ENCODE measurements at regions not wholly inside any gene's neighbourhood (a gene's known extent, or its start where the extent isn't known, plus 50 kb on each side); places are given as distances from the start of the nearest gene placed in this dataset.
"Not testable (repeated sequence)": the region's sequence is repeated elsewhere in the genome, so short reads cannot be mapped to it uniquely, and the experiment has no call there.

- Histone ChIP-seq H3K4me3 (no peak overlapping the region), H3K4me2 (no peak overlapping the region), H3K27me3 (no peaks in the 10 kb centered on the region), H3K36me3 (no peaks in the 10 kb centered on the region), H4K20me1 (no peaks in the 10 kb centered on the region), H3K9me3 (peaks cover 32% of the 10 kb centered on the region), H3K4me1 (peaks cover 3% of the 10 kb centered on the region), H3K27ac (no peak overlapping the region), H3K9ac (no peak overlapping the region)
- TF ChIP-seq Cebpa-rat (IDR thresholded peaks at IDR 0.05), result no peak
Observed at GRCh38 chr2:226295123-226295522, 504.5 kb downstream of the IRS1 start.

GRCh38 chr2:226291281-226291680 is 508.3 kb downstream of the IRS1 start:
- H3K27ac ChIP-seq, H3K4me1 ChIP-seq, H3K4me3 ChIP-seq, H4K20me1 ChIP-seq, H3K4me2 ChIP-seq, H3K27me3 ChIP-seq, H3K36me3 ChIP-seq, H3K9ac ChIP-seq: not testable (repeated sequence)
- peaks cover 32% of the 10 kb centered on the region for H3K9me3 ChIP-seq

GRCh38 chr2:226286916-226287315 is 512.7 kb downstream of the IRS1 start:
- H3K9ac ChIP-seq, result no peak overlapping the region
- no peaks in the 10 kb centered on the region for H3K27me3 ChIP-seq
- no peaks in the 10 kb centered on the region for H3K36me3 ChIP-seq
- H3K4me3 ChIP-seq, result no peak overlapping the region
- no peak overlapping the region for H3K27ac ChIP-seq
- peaks cover 8% of the 10 kb centered on the region; the same call in 1 of the 2 replicates for H3K4me1 ChIP-seq
- no peaks in the 10 kb centered on the region for H4K20me1 ChIP-seq
- no peak for TF ChIP-seq Cebpa-rat (IDR thresholded peaks at IDR 0.05)
- no peak overlapping the region for H3K4me2 ChIP-seq
- H3K9me3 ChIP-seq, result peaks cover 18% of the 10 kb centered on the region

- no peak for TF ChIP-seq Cebpa-rat (IDR thresholded peaks at IDR 0.05)
- Histone ChIP-seq H3K9me3 (no peaks in the 10 kb centered on the region), H3K4me2 (no peak overlapping the region), H3K27ac (no peak overlapping the region), H4K20me1 (no peaks in the 10 kb centered on the region), H3K36me3 (no peaks in the 10 kb centered on the region), H3K4me1 (peaks cover 8% of the 10 kb centered on the region; the same call in 1 of the 2 replicates), H3K9ac (no peak overlapping the region), H3K4me3 (no peak overlapping the region), H3K27me3 (no peaks in the 10 kb centered on the region)
Observed at GRCh38 chr2:226283796-226284195, 515.8 kb downstream of the IRS1 start.

GRCh38 chr2:226282151-226282550 is 517.5 kb downstream of the IRS1 start:
- H3K4me2 ChIP-seq, result no peak overlapping the region
- H3K27ac ChIP-seq, result no peak overlapping the region
- no peaks in the 10 kb centered on the region for H3K27me3 ChIP-seq
- H3K36me3 ChIP-seq, result no peaks in the 10 kb centered on the region
- no peaks in the 10 kb centered on the region for H3K9me3 ChIP-seq
- TF ChIP-seq Cebpa-rat (IDR thresholded peaks at IDR 0.05), result no peak
- H3K9ac ChIP-seq, result no peak overlapping the region
- H3K4me1 ChIP-seq, result peaks cover under 1% of the 10 kb centered on the region; the same call in 1 of the 2 replicates
- no peaks in the 10 kb centered on the region for H4K20me1 ChIP-seq
- H3K4me3 ChIP-seq, result no peak overlapping the region

- H3K4me1 ChIP-seq, H3K4me2 ChIP-seq, H4K20me1 ChIP-seq, H3K9me3 ChIP-seq, H3K4me3 ChIP-seq, H3K27ac ChIP-seq, H3K27me3 ChIP-seq, H3K36me3 ChIP-seq, H3K9ac ChIP-seq: not testable (repeated sequence)
Observed at GRCh38 chr2:226280136-226280535, 519.5 kb downstream of the IRS1 start.

- Histone ChIP-seq H3K9ac (no peak overlapping the region), H3K9me3 (no peaks in the 10 kb centered on the region), H3K27ac (no peak overlapping the region), H3K4me1 (no peaks in the 10 kb centered on the region), H3K27me3 (no peaks in the 10 kb centered on the region), H4K20me1 (no peaks in the 10 kb centered on the region), H3K4me3 (no peak overlapping the region), H3K4me2 (no peak overlapping the region), H3K36me3 (no peaks in the 10 kb centered on the region)
- no peak for TF ChIP-seq Cebpa-rat (IDR thresholded peaks at IDR 0.05)
Observed at GRCh38 chr2:226275215-226275614, 524.4 kb downstream of the IRS1 start.

- Histone ChIP-seq H3K4me3 (no peak overlapping the region), H3K4me2 (no peak overlapping the region)
- no peak for TF ChIP-seq Cebpa-rat (IDR thresholded peaks at IDR 0.05)
Observed at GRCh38 chr2:226274143-226274542, 525.5 kb downstream of the IRS1 start.

GRCh38 chr2:226273440-226273839 is 526.2 kb downstream of the IRS1 start:
- H3K9ac ChIP-seq, result no peak overlapping the region

More at GRCh38 chr2:226274143-226274542, 525.5 kb downstream of the IRS1 start:
- H3K4me1 ChIP-seq, result no peaks in the 10 kb centered on the region
- H3K9ac ChIP-seq, result no peak overlapping the region
- no peaks in the 10 kb centered on the region for H4K20me1 ChIP-seq
- H3K36me3 ChIP-seq, result no peaks in the 10 kb centered on the region
- H3K27ac ChIP-seq, result no peak overlapping the region
- H3K9me3 ChIP-seq, result no peaks in the 10 kb centered on the region
- H3K27me3 ChIP-seq, result no peaks in the 10 kb centered on the region

GRCh38 chr2:226272435-226272834 is 527.2 kb downstream of the IRS1 start:
- no peaks in the 10 kb centered on the region for H3K9me3 ChIP-seq
- no peak overlapping the region for H3K27ac ChIP-seq
- no peaks in the 10 kb centered on the region for H3K4me1 ChIP-seq
- H3K27me3 ChIP-seq, result no peaks in the 10 kb centered on the region
- H3K36me3 ChIP-seq, result no peaks in the 10 kb centered on the region
- no peak overlapping the region for H3K4me2 ChIP-seq
- no peak for TF ChIP-seq Cebpa-rat (IDR thresholded peaks at IDR 0.05)
- H3K9ac ChIP-seq, result no peak overlapping the region
- no peak overlapping the region for H3K4me3 ChIP-seq
- H4K20me1 ChIP-seq, result no peaks in the 10 kb centered on the region

More at GRCh38 chr2:226273440-226273839, 526.2 kb downstream of the IRS1 start:
- Histone ChIP-seq H3K27me3 (no peaks in the 10 kb centered on the region), H3K9me3 (no peaks in the 10 kb centered on the region), H3K4me1 (no peaks in the 10 kb centered on the region), H4K20me1 (no peaks in the 10 kb centered on the region), H3K4me2 (no peak overlapping the region), H3K27ac (no peak overlapping the region), H3K36me3 (no peaks in the 10 kb centered on the region), H3K4me3 (no peak overlapping the region)
- TF ChIP-seq Cebpa-rat (IDR thresholded peaks at IDR 0.05), result no peak
